BJ (cell line): ENCODE measurements at regions not wholly inside any gene's neighbourhood (a gene's known extent, or its start where the extent isn't known, plus 50 kb on each side); places are given as distances from the start of the nearest gene placed in this dataset.
"Not testable (repeated sequence)": the region's sequence is repeated elsewhere in the genome, so short reads cannot be mapped to it uniquely, and the experiment has no call there.

Experiments used
- CTCF ChIA-PET: fragments of 350-600 bp; formaldehyde crosslinking; extraction: SDS; loops from one replicate; lab custom pipeline; 2021; ENCODE audit warnings: antibody characterized with exemption, inconsistent platforms; lab: Yijun Ruan, JAX
- POLR2A ChIA-PET: fragments of 300-600 bp; sonication (Branson Sonifier 250); formaldehyde crosslinking; extraction: SDS; loops from one replicate; lab custom pipeline; 2021; ENCODE audit warnings: antibody characterized with exemption; lab: Charles Lee
- DNase-seq: peaks from one replicate; pipeline ENCODE4 v3.0.0-alpha.2; 2011; ENCODE audit warnings: low read depth
- H3K27me3 ChIP-seq: 2 replicates; pipeline ENCODE4 v1.6.0; 2011; ENCODE audit warnings: low read length; ENCODE audit not compliant: control insufficient read depth, insufficient read depth
- H3K36me3 ChIP-seq: 2 replicates; pipeline ENCODE4 v1.5.1; 2011; ENCODE audit warnings: low read length; ENCODE audit not compliant: control insufficient read depth, insufficient read depth
- H3K4me3 ChIP-seq: 2 replicates; pipeline ENCODE4 v1.5.1; 2011; ENCODE audit warnings: low read depth, mild to moderate bottlenecking, control low read depth, low read length
- TF ChIP-seq, protein P1 (sequence below): IDR thresholded peaks from 2 replicates; pipeline ENCODE4 v1.5.1; 2011; ENCODE audit warnings: low read depth, mild to moderate bottlenecking, control low read depth, inconsistent platforms, low read length, moderate library complexity; ENCODE audit not compliant: insufficient read depth

GRCh38 chr2:118371515-118371914, 283.2 kb downstream of the INSIG2 start:
- no peak overlapping the region for H3K4me3 ChIP-seq
- POLR2A ChIA-PET = no interaction called here
- no peaks in the 10 kb centered on the region for H3K27me3 ChIP-seq
- H3K36me3 ChIP-seq = no peaks in the 10 kb centered on the region
- TF ChIP-seq, protein P1, sequence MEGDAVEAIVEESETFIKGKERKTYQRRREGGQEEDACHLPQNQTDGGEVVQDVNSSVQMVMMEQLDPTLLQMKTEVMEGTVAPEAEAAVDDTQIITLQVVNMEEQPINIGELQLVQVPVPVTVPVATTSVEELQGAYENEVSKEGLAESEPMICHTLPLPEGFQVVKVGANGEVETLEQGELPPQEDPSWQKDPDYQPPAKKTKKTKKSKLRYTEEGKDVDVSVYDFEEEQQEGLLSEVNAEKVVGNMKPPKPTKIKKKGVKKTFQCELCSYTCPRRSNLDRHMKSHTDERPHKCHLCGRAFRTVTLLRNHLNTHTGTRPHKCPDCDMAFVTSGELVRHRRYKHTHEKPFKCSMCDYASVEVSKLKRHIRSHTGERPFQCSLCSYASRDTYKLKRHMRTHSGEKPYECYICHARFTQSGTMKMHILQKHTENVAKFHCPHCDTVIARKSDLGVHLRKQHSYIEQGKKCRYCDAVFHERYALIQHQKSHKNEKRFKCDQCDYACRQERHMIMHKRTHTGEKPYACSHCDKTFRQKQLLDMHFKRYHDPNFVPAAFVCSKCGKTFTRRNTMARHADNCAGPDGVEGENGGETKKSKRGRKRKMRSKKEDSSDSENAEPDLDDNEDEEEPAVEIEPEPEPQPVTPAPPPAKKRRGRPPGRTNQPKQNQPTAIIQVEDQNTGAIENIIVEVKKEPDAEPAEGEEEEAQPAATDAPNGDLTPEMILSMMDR = peak; percentile 80
- no peak for DNase-seq
- CTCF ChIA-PET = interaction anchor here (0.6 to 2.9 kb wide), 6 partner anchors 8 to 486 kb away, joined by 3 to 18 read pairs (median 3); no protein-coding TSS in a partner anchor

DNA sequence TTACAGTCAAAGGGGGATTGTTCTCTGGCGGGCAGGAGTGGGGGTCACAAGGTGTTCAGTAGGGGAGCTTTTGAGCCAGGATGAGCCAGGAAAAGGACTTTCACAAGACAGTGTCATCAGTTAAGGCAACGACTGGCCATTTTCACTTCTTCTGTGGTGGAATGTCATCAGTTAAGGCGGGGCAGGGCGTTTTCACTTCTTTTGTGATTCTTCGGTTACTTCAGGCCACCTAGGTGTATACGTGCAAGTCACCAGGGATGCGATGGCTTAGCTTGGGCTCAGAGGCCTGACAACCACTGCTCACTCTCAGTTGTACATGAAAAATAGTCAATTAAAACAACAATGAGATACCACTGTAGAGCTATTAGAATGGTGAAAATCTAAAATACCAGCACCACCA, 281.2 kb downstream of the INSIG2 start:
- POLR2A ChIA-PET, DNase-seq, H3K4me3 ChIP-seq, H3K36me3 ChIP-seq, H3K27me3 ChIP-seq: not testable (repeated sequence)
- CTCF ChIA-PET = interaction anchor here (0.9 to 2.2 kb wide), 3 partner anchors 9 to 486 kb away, joined by 3 to 13 read pairs (median 4); no protein-coding TSS in a partner anchor

DNA sequence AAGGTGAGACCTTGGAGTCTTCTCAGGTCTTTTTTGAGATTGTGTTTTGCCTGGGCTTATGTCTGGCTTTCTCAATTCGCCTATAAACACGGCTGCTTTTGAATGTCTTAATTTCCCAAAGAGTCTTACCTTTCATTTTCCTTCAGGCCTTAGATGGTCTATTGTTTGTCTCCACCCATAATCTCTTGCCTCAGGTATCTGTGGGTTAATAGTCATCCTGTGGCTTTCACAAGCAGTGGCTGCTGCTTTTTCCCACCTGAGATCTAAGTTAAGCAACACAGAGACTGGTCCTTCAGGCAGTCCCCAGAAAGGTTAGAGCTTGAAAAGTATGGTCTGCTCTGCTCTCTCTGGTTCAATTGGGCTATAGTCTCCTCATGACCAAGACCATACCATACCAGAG, 275.3 kb downstream of the INSIG2 start:
- TF ChIP-seq, protein P1 = no peak
- CTCF ChIA-PET = interaction anchor here (0.9 to 1.3 kb wide), 3 partner anchors 8 to 147 kb away, joined by 3 to 4 read pairs (median 4); no protein-coding TSS in a partner anchor

GRCh38 chr2:118356051-118356450, 267.8 kb downstream of the INSIG2 start:
- ChIA-PET POLR2A (no interaction called here), CTCF (no interaction called here)
- Histone ChIP-seq H3K36me3 (no peaks in the 10 kb centered on the region), H3K27me3 (no peaks in the 10 kb centered on the region), H3K4me3 (no peak overlapping the region)
- no peak for DNase-seq
- TF ChIP-seq, protein P1 = no peak

More for the DNA sequence above, 275.3 kb downstream of the INSIG2 start:
- Histone ChIP-seq H3K27me3 (no peaks in the 10 kb centered on the region), H3K4me3 (no peak overlapping the region), H3K36me3 (no peaks in the 10 kb centered on the region)
- no peak for DNase-seq
- POLR2A ChIA-PET = no interaction called here

DNA sequence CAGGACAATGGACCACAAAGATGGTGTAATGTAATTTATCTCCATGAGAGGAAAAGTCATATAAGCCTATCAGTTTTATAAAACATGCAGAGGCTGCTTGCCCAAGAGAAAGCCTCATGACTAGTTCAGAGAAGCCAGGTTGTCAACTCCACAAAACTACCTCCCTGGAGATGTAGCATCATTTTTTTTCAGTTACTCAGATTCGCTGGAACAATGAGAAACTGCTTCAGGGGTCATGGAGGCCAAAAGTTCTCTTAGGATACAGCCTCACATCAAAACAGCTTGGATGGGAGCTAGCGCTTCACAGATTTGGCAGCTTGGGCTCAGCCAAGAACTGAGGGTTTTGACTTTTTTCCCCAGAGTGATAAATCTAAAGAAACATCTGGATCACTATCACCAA, 263.5 kb downstream of the INSIG2 start:
- ChIA-PET CTCF (no interaction called here), POLR2A (no interaction called here)
- Histone ChIP-seq H3K4me3 (no peak overlapping the region), H3K27me3 (peaks cover 3% of the 10 kb centered on the region; the same call in 1 of the 2 replicates), H3K36me3 (no peaks in the 10 kb centered on the region)
- no peak for DNase-seq
- TF ChIP-seq, protein P1 = no peak

DNA sequence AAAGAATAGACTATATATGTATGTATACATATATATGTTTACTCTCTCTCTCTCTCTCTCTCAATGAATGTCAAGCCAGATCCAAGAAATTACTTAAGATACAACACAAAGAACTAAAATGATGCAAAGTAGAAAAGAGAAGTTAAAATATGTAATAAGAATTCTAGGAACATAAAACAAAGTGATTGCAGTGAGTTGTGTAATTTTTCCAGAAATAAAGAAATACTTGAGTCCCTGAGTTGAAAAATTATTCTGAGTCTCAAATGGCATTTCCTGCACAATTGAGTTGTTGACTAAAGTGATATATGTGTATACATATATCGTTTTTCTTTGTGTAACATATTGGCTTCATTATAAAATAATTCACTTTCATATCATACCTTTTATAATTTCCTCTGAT, 262.4 kb downstream of the INSIG2 start:
- TF ChIP-seq, protein P1 = no peak
- DNase-seq = no peak
- H3K27me3 ChIP-seq = peaks cover 3% of the 10 kb centered on the region; the same call in 1 of the 2 replicates
- ChIA-PET CTCF (no interaction called here), POLR2A (no interaction called here)
- H3K4me3 ChIP-seq = no peak overlapping the region
- no peaks in the 10 kb centered on the region for H3K36me3 ChIP-seq
